H1 (cell line): ENCODE measurements at regions not wholly inside any gene's neighbourhood (a gene's known extent, or its start where the extent isn't known, plus 50 kb on each side); places are given as distances from the start of the nearest gene placed in this dataset.
A peak's percentile ranks its signal among the peaks of the same experiment; 100 is the strongest.

Experiments used
- CTCF ChIA-PET: fragments of 300-600 bp; sonication (Branson Sonifier 250); formaldehyde crosslinking; loops from one replicate; lab custom pipeline; 2021; ENCODE audit not compliant: partially characterized antibody; lab: Charles Lee
- POLR2A ChIA-PET: fragments of 300-600 bp; sonication (Branson Sonifier 250); formaldehyde crosslinking; loops from one replicate; lab custom pipeline; 2021; ENCODE audit warnings: inconsistent platforms; ENCODE audit not compliant: partially characterized antibody; lab: Charles Lee
- DNase-seq, 2 experiments: peaks; one replicate each; pipeline versions ENCODE4 v3.0.0 to v3.0.0-alpha.2; 2010 to 2022; ENCODE audit warnings: low spot score in 2 of 2, low read depth in 1 of 2, mixed read lengths in 1 of 2
- FAIRE-seq: peaks from 2 replicates; lab custom pipeline; 2011; peaks lifted over from hg19 to GRCh38; lab: Jason Lieb, UNC
- H2AFZ ChIP-seq: 2 replicates; pipeline ENCODE4 v1.8.1; 2012; ENCODE audit warnings: low read length, inconsistent platforms
- H2AK5ac ChIP-seq: 2 replicates; pipeline ENCODE4 v1.6.1; 2013; ENCODE audit warnings: low read depth, low read length
- H2BK120ac ChIP-seq: replicated peaks from 2 replicates; pipeline ENCODE3; 2013; ENCODE audit warnings: low read depth, low read length, inconsistent platforms
- H2BK12ac ChIP-seq: 2 replicates; pipeline ENCODE4 v1.6.1; 2013; ENCODE audit warnings: low read depth, low read length
- H2BK15ac ChIP-seq: 2 replicates; pipeline ENCODE4 v1.6.1; 2013; ENCODE audit warnings: low read length
- H2BK20ac ChIP-seq: 2 replicates; pipeline ENCODE4 v1.6.1; 2013; ENCODE audit warnings: low read length
- H2BK5ac ChIP-seq: 2 replicates; pipeline ENCODE4 v1.6.1; 2013; ENCODE audit warnings: low read depth, low read length
- H3K14ac ChIP-seq: 2 replicates; pipeline ENCODE4 v1.6.1; 2013; ENCODE audit warnings: inconsistent platforms; ENCODE audit not compliant: insufficient read length
- H3K18ac ChIP-seq: 2 replicates; pipeline ENCODE4 v1.6.1; 2013; ENCODE audit warnings: low read length; ENCODE audit errors: extremely low read depth
- H3K23ac ChIP-seq: 2 replicates; pipeline ENCODE4 v1.6.1; 2013; ENCODE audit warnings: inconsistent platforms; ENCODE audit not compliant: insufficient read length
- H3K23me2 ChIP-seq: 2 replicates; pipeline ENCODE4 v1.6.1; 2013; ENCODE audit warnings: low read depth, low read length
- H3K27ac ChIP-seq: 2 replicates; pipeline ENCODE4 v1.6.1; 2011; ENCODE audit warnings: low read depth, low read length, inconsistent platforms
- H3K27me3 ChIP-seq, 4 experiments: replicated peaks in 1 of 4; 1 replicate in 1 of 4; 2 replicates in 3 of 4; pipeline versions ENCODE4 v1.6.1 to v1.8.1; 2011 to 2013; ENCODE audit warnings: low read length in 3 of 4, mild to moderate bottlenecking in 3 of 4, inconsistent platforms in 2 of 4, mixed read lengths in 2 of 4, moderate library complexity in 1 of 4; ENCODE audit not compliant: control insufficient read depth in 3 of 4, insufficient read depth in 3 of 4; ENCODE audit errors: extremely low read depth in 1 of 4
- H3K36me3 ChIP-seq, 4 experiments: 2 replicates each; pipeline versions ENCODE4 v1.6.1 to v1.8.1; 2011 to 2013; ENCODE audit warnings: mild to moderate bottlenecking in 4 of 4, low read length in 3 of 4, moderate library complexity in 2 of 4, control low read depth in 1 of 4, inconsistent platforms in 1 of 4; ENCODE audit not compliant: insufficient read depth in 4 of 4, control insufficient read depth in 2 of 4
- H3K4ac ChIP-seq: replicated peaks from 2 replicates; pipeline ENCODE3; 2013; ENCODE audit warnings: low read length, low read depth, mixed read lengths, inconsistent platforms; ENCODE audit not compliant: insufficient read length
- H3K4me1 ChIP-seq, 4 experiments: replicated peaks in 1 of 4; 1 replicate in 1 of 4; 2 replicates in 3 of 4; pipeline versions ENCODE4 v1.6.1 to v1.8.1; 2011 to 2013; ENCODE audit warnings: low read length in 3 of 4, inconsistent platforms in 2 of 4, mixed read lengths in 1 of 4; ENCODE audit not compliant: insufficient read depth in 4 of 4, control insufficient read depth in 3 of 4
- H3K4me2 ChIP-seq, 2 experiments: 2 replicates each; pipeline versions ENCODE4 v1.6.1 to v1.8.1; 2011 to 2013; ENCODE audit warnings: low read depth in 2 of 2, low read length in 2 of 2, control low read depth in 1 of 2, inconsistent platforms in 1 of 2, mild to moderate bottlenecking in 1 of 2; ENCODE audit not compliant: insufficient read depth in 1 of 2
- H3K4me3 ChIP-seq, 4 experiments: fragments of 200-600, 300-600 bp in 1 of 4; sonication (generic), shearing (Covaris generic), sonication (Bioruptor Twin) in 1 of 4; 2 replicates each; pipeline versions ENCODE4 v1.5.1 to v1.8.1; 2011 to 2016; ENCODE audit warnings: low read length in 4 of 4, low read depth in 3 of 4, control low read depth in 2 of 4, inconsistent platforms in 2 of 4, mild to moderate bottlenecking in 2 of 4, mixed read lengths in 1 of 4, moderate library complexity in 1 of 4; ENCODE audit not compliant: insufficient read depth in 2 of 4; ENCODE audit errors: extremely low read depth in 1 of 4
- H3K56ac ChIP-seq: replicated peaks from 2 replicates; pipeline ENCODE3; 2013; ENCODE audit warnings: low read depth, mild to moderate bottlenecking, mixed read lengths, low read length, inconsistent platforms; ENCODE audit not compliant: insufficient read length
- H3K79me1 ChIP-seq: 2 replicates; pipeline ENCODE4 v1.6.1; 2013; ENCODE audit warnings: low read depth, low read length, control low read depth
- H3K79me2 ChIP-seq, 2 experiments: 2 replicates each; pipeline versions ENCODE4 v1.6.1 to v1.8.1; 2012 to 2013; ENCODE audit warnings: low read length in 2 of 2, mild to moderate bottlenecking in 2 of 2, inconsistent platforms in 1 of 2; ENCODE audit not compliant: insufficient read depth in 2 of 2, control insufficient read depth in 1 of 2
- H3K9ac ChIP-seq, 4 experiments: replicated peaks in 1 of 4; 1 replicate in 1 of 4; 2 replicates in 3 of 4; pipeline versions ENCODE4 v1.6.1 to v1.8.1; 2011 to 2013; ENCODE audit warnings: low read depth in 3 of 4, low read length in 3 of 4, control low read depth in 2 of 4, mild to moderate bottlenecking in 2 of 4, moderate library complexity in 2 of 4, inconsistent platforms in 1 of 4; ENCODE audit errors: extremely low read depth in 1 of 4
- H3K9me3 ChIP-seq, 2 experiments: 2 replicates each; pipeline versions ENCODE4 v1.6.1 to v1.8.1; 2012 to 2013; ENCODE audit warnings: mild to moderate bottlenecking in 2 of 2, moderate library complexity in 2 of 2, control low read depth in 1 of 2, inconsistent platforms in 1 of 2, low read depth in 1 of 2, low read length in 1 of 2, mixed read lengths in 1 of 2; ENCODE audit not compliant: insufficient read depth in 2 of 2
- H4K20me1 ChIP-seq, 2 experiments: replicated peaks in 1 of 2; 2 replicates each; pipeline versions ENCODE3 to v1.8.1; 2011 to 2013; ENCODE audit warnings: inconsistent platforms in 2 of 2, low read length in 2 of 2, mild to moderate bottlenecking in 1 of 2; ENCODE audit not compliant: insufficient read depth in 2 of 2, control insufficient read depth in 1 of 2
- H4K5ac ChIP-seq: 2 replicates; pipeline ENCODE4 v1.6.1; 2013; ENCODE audit warnings: low read length, low read depth, mixed read lengths, inconsistent platforms; ENCODE audit not compliant: insufficient read length
- H4K8ac ChIP-seq: 2 replicates; pipeline ENCODE4 v1.8.0; 2013; ENCODE audit warnings: mild to moderate bottlenecking, moderate library complexity, low read length, inconsistent platforms; ENCODE audit not compliant: insufficient read depth; ENCODE audit errors: extremely low read depth
- H4K91ac ChIP-seq: replicated peaks from 2 replicates; pipeline ENCODE3; 2013; ENCODE audit warnings: low read length, mixed read lengths, inconsistent platforms; ENCODE audit not compliant: insufficient read length
- ASH2L ChIP-seq: fragments of 200-600, 300-600 bp; sonication (generic); IDR thresholded peaks from one replicate; pipeline ENCODE4 v1.7.1; 2017; ENCODE audit warnings: low read length
- BACH1 ChIP-seq: IDR thresholded peaks from 2 replicates; pipeline ENCODE4 v1.6.1; 2012; ENCODE audit warnings: low read length, improper control_type of control experiment
- CHD2 ChIP-seq: IDR thresholded peaks from 2 replicates; pipeline ENCODE4 v1.6.1; 2012; ENCODE audit warnings: low read length, improper control_type of control experiment
- CTBP2 ChIP-seq: IDR thresholded peaks from 2 replicates; pipeline ENCODE4 v1.7.0; 2011; ENCODE audit warnings: borderline replicate concordance, mild to moderate bottlenecking, moderate library complexity, mixed read lengths, low read length; ENCODE audit not compliant: insufficient read depth, insufficient read length
- GTF2F1 ChIP-seq: IDR thresholded peaks from 2 replicates; pipeline ENCODE4 v1.6.1; 2012; ENCODE audit warnings: low read depth, low read length, improper control_type of control experiment, borderline replicate concordance
- HDAC2 ChIP-seq, 2 experiments: fragments of 300-600 bp in 1 of 2; sonication (generic) in 1 of 2; IDR thresholded peaks; 2 replicates each; pipeline ENCODE4 v1.6.1; 2011 to 2012; ENCODE audit warnings: low read depth in 2 of 2, low read length in 2 of 2, mild to moderate bottlenecking in 2 of 2, moderate library complexity in 2 of 2, borderline replicate concordance in 1 of 2, inconsistent platforms in 1 of 2
- KDM5A ChIP-seq: fragments of 200-600 bp; IDR thresholded peaks from 2 replicates; pipeline ENCODE4 v1.7.1; 2012; ENCODE audit warnings: mild to moderate bottlenecking, low read length, inconsistent platforms, mixed read lengths
- MAFK ChIP-seq: IDR thresholded peaks from 2 replicates; pipeline ENCODE4 v1.6.1; 2012; ENCODE audit warnings: low read depth, mild to moderate bottlenecking, improper control_type of control experiment, low read length
- PHF8 ChIP-seq: fragments of 200-600 bp; sonication (generic); conservative IDR thresholded peaks from 2 replicates; pipeline ENCODE4 v1.7.1; 2012; ENCODE audit warnings: low read depth, mild to moderate bottlenecking, inconsistent platforms, low read length, moderate library complexity
- WGBS, 2 experiments: shearing (Covaris generic) in 1 of 2; methylation state at CpG; one replicate each; pipeline versions ENCODE4 v1.1.6 to v1.1.7; 2013 to 2015; ENCODE audit warnings: low lambda C conversion rate in 2 of 2, mixed read lengths in 2 of 2, inconsistent platforms in 1 of 2, low coverage in 1 of 2, missing lambda C conversion rate in 1 of 2; ENCODE audit not compliant: insufficient replicate concordance in 2 of 2, insufficient coverage in 1 of 2, insufficient read length in 1 of 2; ENCODE audit errors: extremely low coverage in 1 of 2, missing lambda C conversion rate in 1 of 2; 5-methylcytosine and 5-hydroxymethylcytosine counted together
- TF ChIP-seq, protein P1 (sequence below): IDR thresholded peaks from 2 replicates; pipeline ENCODE4 v1.6.1; 2011; ENCODE audit warnings: low read depth, mild to moderate bottlenecking, low read length; ENCODE audit not compliant: insufficient read depth

DNA sequence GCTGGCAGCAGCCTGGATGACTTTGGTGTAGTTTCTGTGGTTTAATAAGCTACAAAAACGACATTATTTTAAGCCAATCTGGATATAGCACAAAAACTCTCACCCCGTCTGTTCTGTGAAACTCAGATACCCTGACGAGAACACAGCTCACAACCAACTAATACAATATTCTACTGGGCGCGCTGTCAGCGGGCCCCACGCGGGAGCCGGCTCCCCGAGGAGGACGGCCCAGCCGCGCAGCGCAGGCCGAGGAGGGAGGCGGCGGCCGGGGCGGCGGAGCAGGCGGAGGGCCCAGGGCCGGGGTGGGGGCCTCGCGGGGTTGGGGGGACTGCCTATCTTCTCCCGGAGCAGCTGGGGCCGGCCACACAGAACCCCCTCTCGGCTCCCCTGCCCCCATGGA lies 87.2 kb upstream of the POU3F1 start:
- Histone ChIP-seq H2BK20ac (no peak overlapping the region), H2BK15ac (no peak overlapping the region), H3K4me2 (peak overlapping the region; percentile 24 to 44; a peak in 3 of 4 replicates), H3K4me3 (no peak overlapping the region), H2AFZ (0 out of 2 replicates have a peak overlapping the region, but pooled peaks have one; percentile 86), H3K18ac (no peak overlapping the region), H3K79me1 (no peaks in the 10 kb centered on the region), H4K8ac (no peak overlapping the region), H2AK5ac (no peak overlapping the region), H3K9ac (no peak overlapping the region), H3K56ac (no peak overlapping the region), H3K4me1 (peaks cover 0 to 21% (median 11%) of the 10 kb centered on the region in 4 experiments; a peak in 6 of 7 replicates), H3K27me3 (peaks cover 2 to 26% (median 15%) of the 10 kb centered on the region in 4 experiments; a peak in 6 of 7 replicates), H4K20me1 (no peaks in the 10 kb centered on the region), H3K23ac (no peak overlapping the region), H2BK12ac (0 out of 2 replicates have a peak overlapping the region, but pooled peaks have one; percentile 68), H3K14ac (no peak overlapping the region), H3K79me2 (no peaks in the 10 kb centered on the region), H4K5ac (no peak overlapping the region), H2BK5ac (peak overlapping the region; percentile 71; the same call in 1 of the 2 replicates), H2BK120ac (no peak overlapping the region), H3K9me3 (no peaks in the 10 kb centered on the region), H3K23me2 (no peaks in the 10 kb centered on the region), H3K36me3 (no peaks in the 10 kb centered on the region), H4K91ac (peak overlapping the region; percentile 75), H3K27ac (no peak overlapping the region), H3K4ac (no peak overlapping the region)
- FAIRE-seq (no peak), DNase-seq (no peak)
- ChIA-PET CTCF (interaction anchor here (0.6 to 1.6 kb wide), 5 partner anchors 18 to 193 kb away, joined by 3 read pairs; no protein-coding TSS in a partner anchor), POLR2A (no interaction called here)
- 68% methylated on average over 8 of the region's 27 CpGs; no CpG with 5 or more reads in 1 of the 2 experiments for WGBS, 2 experiments
- TF ChIP-seq CHD2 (no peak), ASH2L (no peak), GTF2F1 (no peak), CTBP2 (no peak), MAFK (no peak), BACH1 (no peak), KDM5A (no peak), PHF8 (no peak), HDAC2 (IDR thresholded peaks at IDR 0.05; ENCODE audit: borderline replicate concordance in 1 of 2, low read depth in 2 of 2, low read length in 2 of 2) (no peak)
- TF ChIP-seq, protein P1, sequence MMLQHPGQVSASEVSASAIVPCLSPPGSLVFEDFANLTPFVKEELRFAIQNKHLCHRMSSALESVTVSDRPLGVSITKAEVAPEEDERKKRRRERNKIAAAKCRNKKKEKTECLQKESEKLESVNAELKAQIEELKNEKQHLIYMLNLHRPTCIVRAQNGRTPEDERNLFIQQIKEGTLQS: no peak
